IMR-90 (cell line): ENCODE measurements at regions not wholly inside any gene's neighbourhood (a gene's known extent, or its start where the extent isn't known, plus 50 kb on each side); places are given as distances from the start of the nearest gene placed in this dataset.
A peak's percentile ranks its signal among the peaks of the same experiment; 100 is the strongest.

ENCODE experiments used
- ATAC-seq: fragments of 200-7000 bp; cut with Tn5 transposase; 2 replicates; pipeline ENCODE4 v1.9.1; 2020; ENCODE audit warnings: low read depth, mild to moderate bottlenecking, moderate library complexity
- BruUV-seq: library from RNA; stranded (reverse); fragments of 400-500 nt; replicated peaks from 2 replicates; lab custom pipeline; 2021; lab: Mats Ljungman, UMichigan
- CTCF ChIA-PET: fragments of 300-600 bp; formaldehyde crosslinking; extraction: SDS; loops from one replicate; lab custom pipeline; 2021; ENCODE audit warnings: antibody characterized with exemption; lab: Yijun Ruan, JAX
- POLR2A ChIA-PET: fragments of 300-600 bp; sonication (Branson Sonifier 250); formaldehyde crosslinking; loops from one replicate; lab custom pipeline; 2022; ENCODE audit warnings: antibody characterized with exemption; ENCODE audit not compliant: unreplicated experiment; lab: Charles Lee
- DNase-seq: peaks from one replicate; pipeline ENCODE4 v3.0.0; 2013
- H2AFZ ChIP-seq: replicated peaks from 2 replicates; pipeline ENCODE3; 2013; ENCODE audit warnings: low read length, mild to moderate bottlenecking; ENCODE audit not compliant: poor library complexity
- H2AK5ac ChIP-seq: 2 replicates; pipeline ENCODE4 v1.6.1; 2013; ENCODE audit warnings: low read depth, low read length, inconsistent platforms
- H2AK9ac ChIP-seq: replicated peaks from 2 replicates; pipeline ENCODE3; 2013; ENCODE audit warnings: mild to moderate bottlenecking, low read depth, low read length, moderate library complexity; ENCODE audit not compliant: poor library complexity
- H2BK120ac ChIP-seq: 2 replicates; pipeline ENCODE4 v1.6.1; 2013; ENCODE audit warnings: low read depth, low read length, inconsistent platforms
- H2BK15ac ChIP-seq: 3 replicates; pipeline ENCODE4 v1.6.1; 2013; ENCODE audit warnings: low read depth, low read length, inconsistent platforms
- H2BK20ac ChIP-seq: 2 replicates; pipeline ENCODE4 v1.6.1; 2013; ENCODE audit warnings: low read depth, mild to moderate bottlenecking, inconsistent platforms, low read length, moderate library complexity
- H2BK5ac ChIP-seq: 2 replicates; pipeline ENCODE4 v1.6.1; 2013; ENCODE audit warnings: mild to moderate bottlenecking, low read depth, low read length, inconsistent platforms; ENCODE audit not compliant: poor library complexity, severe bottlenecking
- H3K14ac ChIP-seq: replicated peaks from 2 replicates; pipeline ENCODE4 v1.6.1; 2013; ENCODE audit warnings: low read depth, low read length, inconsistent platforms
- H3K18ac ChIP-seq: 2 replicates; pipeline ENCODE4 v1.6.1; 2013; ENCODE audit warnings: low read depth, low read length, control low read depth
- H3K23ac ChIP-seq: 2 replicates; pipeline ENCODE4 v1.6.1; 2013; ENCODE audit warnings: low read depth, low read length, inconsistent platforms
- H3K27ac ChIP-seq: 2 replicates; pipeline ENCODE4 v1.5.1; 2013; ENCODE audit warnings: mild to moderate bottlenecking, control low read depth, low read length; ENCODE audit not compliant: insufficient read depth
- H3K27me3 ChIP-seq: 2 replicates; pipeline ENCODE4 v1.6.1; 2013; ENCODE audit warnings: low read length; ENCODE audit not compliant: control insufficient read depth, insufficient read depth
- H3K36me3 ChIP-seq: 2 replicates; pipeline ENCODE4 v1.6.1; 2013; ENCODE audit warnings: low read length, mixed read lengths; ENCODE audit not compliant: control insufficient read depth, insufficient read depth
- H3K4ac ChIP-seq: 2 replicates; pipeline ENCODE4 v1.6.1; 2013; ENCODE audit warnings: low read depth, low read length, inconsistent platforms
- H3K4me1 ChIP-seq: 2 replicates; pipeline ENCODE4 v1.6.1; 2013; ENCODE audit warnings: low read length, mixed read lengths; ENCODE audit not compliant: control insufficient read depth, insufficient read depth
- H3K4me2 ChIP-seq: 2 replicates; pipeline ENCODE4 v1.6.1; 2013; ENCODE audit warnings: low read depth, mild to moderate bottlenecking, control low read depth, low read length, moderate library complexity
- H3K4me3 ChIP-seq: 2 replicates; pipeline ENCODE4 v1.5.1; 2013; ENCODE audit warnings: low read depth, mild to moderate bottlenecking, control low read depth, low read length, moderate library complexity; ENCODE audit not compliant: insufficient read depth
- H3K56ac ChIP-seq: 2 replicates; pipeline ENCODE4 v1.6.1; 2013; ENCODE audit warnings: low read length, inconsistent platforms; ENCODE audit not compliant: insufficient read depth; ENCODE audit errors: extremely low read depth
- H3K79me1 ChIP-seq, 2 experiments: 2 replicates each; pipeline ENCODE4 v1.6.1; 2013; ENCODE audit warnings: low read length in 2 of 2, inconsistent platforms in 1 of 2, low read depth in 1 of 2
- H3K9ac ChIP-seq: 2 replicates; pipeline ENCODE4 v1.6.1; 2013; ENCODE audit warnings: low read depth, low read length, control low read depth
- H3K9me1 ChIP-seq: 2 replicates; pipeline ENCODE4 v1.6.1; 2013; ENCODE audit warnings: low read length, inconsistent platforms; ENCODE audit not compliant: insufficient read depth
- H3K9me3 ChIP-seq: 2 replicates; pipeline ENCODE4 v1.6.1; 2013; ENCODE audit warnings: low read length; ENCODE audit not compliant: control insufficient read depth, insufficient read depth
- H4K20me1 ChIP-seq: 2 replicates; pipeline ENCODE4 v1.6.1; 2013; ENCODE audit warnings: low read length, inconsistent platforms; ENCODE audit not compliant: insufficient read depth
- H4K5ac ChIP-seq: 2 replicates; pipeline ENCODE4 v1.6.1; 2013; ENCODE audit warnings: mild to moderate bottlenecking, low read depth, low read length, control low read depth
- H4K8ac ChIP-seq, 2 experiments: 2 replicates each; pipeline ENCODE4 v1.6.1; 2013; ENCODE audit warnings: low read depth in 2 of 2, low read length in 2 of 2, control low read depth in 1 of 2, inconsistent platforms in 1 of 2
- H4K91ac ChIP-seq: 2 replicates; pipeline ENCODE4 v1.6.1; 2013; ENCODE audit warnings: low read depth, low read length, inconsistent platforms; ENCODE audit not compliant: insufficient read depth
- BHLHE40 ChIP-seq: fragments of 150-350 bp; IDR thresholded peaks from 2 replicates; pipeline ENCODE4 v1.6.1; 2016; ENCODE audit warnings: mild to moderate bottlenecking, low read depth, low read length
- CEBPB ChIP-seq: IDR thresholded peaks from 2 replicates; pipeline ENCODE4 v1.6.1; 2012; ENCODE audit warnings: low read depth, low read length, improper control_type of control experiment
- CHD1 ChIP-seq: IDR thresholded peaks from 2 replicates; pipeline ENCODE4 v1.6.1; 2012; ENCODE audit warnings: low read depth, low read length, improper control_type of control experiment
- MAFK ChIP-seq: IDR thresholded peaks from 2 replicates; pipeline ENCODE4 v1.6.1; 2012; ENCODE audit warnings: low read depth, low read length, improper control_type of control experiment
- MAZ ChIP-seq: IDR thresholded peaks from 2 replicates; pipeline ENCODE4 v1.6.1; 2012; ENCODE audit warnings: low read depth, mild to moderate bottlenecking, low read length, improper control_type of control experiment, moderate library complexity, borderline replicate concordance
- MXI1 ChIP-seq: IDR thresholded peaks from 2 replicates; pipeline ENCODE4 v1.6.1; 2012; ENCODE audit warnings: low read depth, mild to moderate bottlenecking, low read length, moderate library complexity, borderline replicate concordance
- NFE2L2 ChIP-seq: fragments of 150-350 bp; IDR thresholded peaks from 2 replicates; pipeline ENCODE4 v1.6.1; 2016; ENCODE audit warnings: low read depth, mild to moderate bottlenecking, low read length
- POLR2A ChIP-seq: IDR thresholded peaks from 2 replicates; pipeline ENCODE4 v1.6.1; 2012; ENCODE audit warnings: mild to moderate bottlenecking, low read depth, low read length
- RAD21 ChIP-seq: IDR thresholded peaks from 2 replicates; pipeline ENCODE4 v1.6.1; 2012; ENCODE audit warnings: low read length, improper control_type of control experiment
- RCOR1 ChIP-seq: IDR thresholded peaks from 2 replicates; pipeline ENCODE4 v1.6.1; 2012; ENCODE audit warnings: mild to moderate bottlenecking, low read length, improper control_type of control experiment; ENCODE audit not compliant: insufficient replicate concordance
- RFX5 ChIP-seq: IDR thresholded peaks from 2 replicates; pipeline ENCODE4 v1.8.0; 2012; ENCODE audit warnings: low read depth, mild to moderate bottlenecking, low read length, moderate library complexity
- SMC3 ChIP-seq: fragments of 150-350 bp; IDR thresholded peaks from 2 replicates; pipeline ENCODE4 v1.6.1; 2016; ENCODE audit warnings: low read depth, mild to moderate bottlenecking, antibody characterized with exemption, low read length, moderate library complexity
- WGBS, 2 experiments: methylation state at CpG; one replicate each; pipeline versions ENCODE4 v1.1.5 to v1.1.7; 2013; ENCODE audit warnings: missing lambda C conversion rate in 2 of 2; ENCODE audit not compliant: insufficient read length in 1 of 2; ENCODE audit errors: extremely low coverage in 2 of 2; 5-methylcytosine and 5-hydroxymethylcytosine counted together
- dilution Hi-C: fragments of 300-500 bp; cut with HindIII; formaldehyde crosslinking; loops from one replicate; pipeline ENCODE4 v1.14.3; 2018; ENCODE audit warnings: low sequenced_read_pairs; ENCODE audit not compliant: unreplicated experiment
- in situ Hi-C: fragments of 300-500 bp; cut with MboI; formaldehyde crosslinking; loops from 3 replicates; pipeline ENCODE4 v1.14.3; 2019; ENCODE audit warnings: low sequenced_read_pairs, inconsistent platforms, mixed read lengths
- intact Hi-C: fragments of 100-400 bp; cut with micrococcal nuclease; formaldehyde crosslinking; loops from 2 replicates; pipeline ENCODE4 v1.10.0; 2022
- TF ChIP-seq, protein P1 (sequence below): fragments of 150-350 bp; IDR thresholded peaks from 2 replicates; pipeline ENCODE4 v1.6.1; 2017; ENCODE audit warnings: mild to moderate bottlenecking, antibody characterized with exemption, low read length, low read depth
- TF ChIP-seq, protein P2 (sequence below): conservative IDR thresholded peaks from 2 replicates; pipeline ENCODE4 v1.5.1; 2012; ENCODE audit warnings: mild to moderate bottlenecking, low read depth, low read length, improper control_type of control experiment

DNA sequence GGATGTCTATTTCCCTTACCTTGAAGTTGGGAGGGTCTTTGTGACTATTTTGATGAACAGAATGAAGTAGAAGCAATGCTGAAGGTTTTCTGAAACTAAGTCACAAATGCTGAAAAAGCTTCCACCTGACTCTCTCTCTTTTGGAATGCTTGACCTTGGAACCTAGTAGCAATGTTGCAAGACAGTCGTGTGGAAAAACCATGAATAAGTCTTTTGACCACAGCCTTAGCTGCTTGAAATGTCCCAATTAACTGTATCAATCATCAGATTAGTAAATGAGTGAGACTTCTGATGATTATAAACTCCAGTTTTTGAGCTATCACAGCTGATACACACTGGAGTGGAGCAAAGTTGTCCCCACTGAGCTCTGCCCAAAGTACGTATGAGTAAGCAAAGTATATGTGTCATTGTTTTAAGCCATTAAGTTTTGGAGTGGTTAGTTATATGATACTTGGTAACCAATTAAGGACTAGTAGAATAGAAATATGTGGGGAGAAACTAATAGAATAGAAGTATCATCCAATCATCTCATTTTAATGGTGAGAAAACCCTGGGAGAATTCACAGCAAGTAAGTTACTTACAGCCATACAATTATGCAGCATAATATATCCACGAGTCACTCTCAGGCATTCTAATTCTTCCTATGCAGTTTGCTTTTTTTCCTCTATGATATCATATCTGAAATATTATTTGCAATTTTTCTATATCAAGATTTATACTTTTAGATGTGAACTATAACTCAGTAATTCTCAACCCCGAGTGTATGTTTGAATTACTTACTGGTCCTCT lies 1010.6 kb downstream of the ROBO2 start:
- no peaks in the 10 kb centered on the region for H3K27me3 ChIP-seq
- no peak overlapping the region for H3K4me3 ChIP-seq
- CTCF ChIA-PET = interaction anchor here (0.8 to 1.0 kb wide), 2 partner anchors 8 to 15 kb away, joined by 3 read pairs; no protein-coding TSS in a partner anchor

More for the DNA sequence above, 1010.6 kb downstream of the ROBO2 start:
- Histone ChIP-seq H2BK15ac (no peak overlapping the region), H4K20me1 (no peaks in the 10 kb centered on the region), H2AK5ac (no peak overlapping the region), H3K9me3 (no peaks in the 10 kb centered on the region), H4K91ac (no peak overlapping the region), H2AFZ (no peak overlapping the region), H3K56ac (no peak overlapping the region), H3K23ac (no peak overlapping the region), H3K27ac (no peak overlapping the region), H3K79me1 (no peaks in the 10 kb centered on the region), H3K14ac (no peak overlapping the region), H3K36me3 (no peaks in the 10 kb centered on the region), H3K9me1 (no peaks in the 10 kb centered on the region), H4K8ac (no peak overlapping the region), H2BK5ac (no peak overlapping the region), H3K4me1 (no peaks in the 10 kb centered on the region), H3K4me2 (no peak overlapping the region), H4K5ac (no peak overlapping the region), H3K18ac (no peak overlapping the region), H3K4ac (no peak overlapping the region), H3K9ac (no peak overlapping the region), H2AK9ac (no peak overlapping the region), H2BK20ac (no peak overlapping the region), H2BK120ac (no peak overlapping the region)
- no TSS peak for BruUV-seq
- POLR2A ChIA-PET = no interaction called here
- in situ Hi-C loops (no loop called here), dilution Hi-C loops (no loop called here), intact Hi-C loops (no loop called here)
- peak; percentile 45 for DNase-seq
- WGBS, 2 experiments = no CpG with 5 or more reads among the region's 4 CpGs
- TF ChIP-seq SMC3 (no peak), CHD1 (no peak), POLR2A (no peak), MAZ (no peak), CEBPB (no peak), NFE2L2 (no peak), RFX5 (no peak), MAFK (no peak), MXI1 (no peak), RCOR1 (no peak), RAD21 (no peak), BHLHE40 (no peak)
- TF ChIP-seq, protein P1, sequence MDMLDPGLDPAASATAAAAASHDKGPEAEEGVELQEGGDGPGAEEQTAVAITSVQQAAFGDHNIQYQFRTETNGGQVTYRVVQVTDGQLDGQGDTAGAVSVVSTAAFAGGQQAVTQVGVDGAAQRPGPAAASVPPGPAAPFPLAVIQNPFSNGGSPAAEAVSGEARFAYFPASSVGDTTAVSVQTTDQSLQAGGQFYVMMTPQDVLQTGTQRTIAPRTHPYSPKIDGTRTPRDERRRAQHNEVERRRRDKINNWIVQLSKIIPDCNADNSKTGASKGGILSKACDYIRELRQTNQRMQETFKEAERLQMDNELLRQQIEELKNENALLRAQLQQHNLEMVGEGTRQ = no peak
- TF ChIP-seq, protein P2, sequence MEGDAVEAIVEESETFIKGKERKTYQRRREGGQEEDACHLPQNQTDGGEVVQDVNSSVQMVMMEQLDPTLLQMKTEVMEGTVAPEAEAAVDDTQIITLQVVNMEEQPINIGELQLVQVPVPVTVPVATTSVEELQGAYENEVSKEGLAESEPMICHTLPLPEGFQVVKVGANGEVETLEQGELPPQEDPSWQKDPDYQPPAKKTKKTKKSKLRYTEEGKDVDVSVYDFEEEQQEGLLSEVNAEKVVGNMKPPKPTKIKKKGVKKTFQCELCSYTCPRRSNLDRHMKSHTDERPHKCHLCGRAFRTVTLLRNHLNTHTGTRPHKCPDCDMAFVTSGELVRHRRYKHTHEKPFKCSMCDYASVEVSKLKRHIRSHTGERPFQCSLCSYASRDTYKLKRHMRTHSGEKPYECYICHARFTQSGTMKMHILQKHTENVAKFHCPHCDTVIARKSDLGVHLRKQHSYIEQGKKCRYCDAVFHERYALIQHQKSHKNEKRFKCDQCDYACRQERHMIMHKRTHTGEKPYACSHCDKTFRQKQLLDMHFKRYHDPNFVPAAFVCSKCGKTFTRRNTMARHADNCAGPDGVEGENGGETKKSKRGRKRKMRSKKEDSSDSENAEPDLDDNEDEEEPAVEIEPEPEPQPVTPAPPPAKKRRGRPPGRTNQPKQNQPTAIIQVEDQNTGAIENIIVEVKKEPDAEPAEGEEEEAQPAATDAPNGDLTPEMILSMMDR = no peak
- ATAC-seq = peak; percentile 44
